ENCODE measurements at regions not wholly inside any gene's neighbourhood (a gene's known extent, or its start where the extent isn't known, plus 50 kb on each side); places are given as distances from the start of the nearest gene placed in this dataset.
A peak's percentile ranks its signal among the peaks of the same experiment; 100 is the strongest.
"Not testable (repeated sequence)": the region's sequence is repeated elsewhere in the genome, so short reads cannot be mapped to it uniquely, and the experiment has no call there.

- Histone ChIP-seq H3K4me3 (ENCODE audit: low read depth in 1 of 3, low read length in 3 of 3) (no peak overlapping the region), H3K27me3 (ENCODE audit: control insufficient read depth in 3 of 3, insufficient read depth in 3 of 3, low read length in 3 of 3) (no peaks in the 10 kb centered on the region), H3K9me3 (ENCODE audit: control insufficient read depth in 2 of 2, insufficient read depth in 1 of 2, low read depth in 1 of 2, low read length in 1 of 2) (no peaks in the 10 kb centered on the region), H3K36me3 (ENCODE audit: control insufficient read depth in 3 of 3, insufficient read depth in 2 of 3, low read depth in 1 of 3, low read length in 3 of 3) (no peaks in the 10 kb centered on the region), H3K27ac (ENCODE audit: low read depth in 1 of 3, low read length in 2 of 3) (no peak overlapping the region), H3K4me1 (ENCODE audit: control insufficient read depth in 3 of 3, insufficient read depth in 2 of 3, low read depth in 1 of 3, low read length in 2 of 3) (no peaks in the 10 kb centered on the region)
- DNase-seq (no peak), FAIRE-seq (no peak)
- WGBS, 3 donors = 32 to 81% (median 42%) methylated on average over 3 of the region's 3 CpGs
These were observed 63.7 kb upstream of the SYT4 start for GRCh38 chr18:43341014-43341413.

- no peaks in the 10 kb centered on the region for H3K9me3 ChIP-seq (ENCODE audit: control insufficient read depth in 2 of 2, insufficient read depth in 1 of 2, low read depth in 1 of 2, low read length in 1 of 2)
- FAIRE-seq = no peak
- H3K4me1 ChIP-seq (ENCODE audit: control insufficient read depth in 3 of 3, insufficient read depth in 2 of 3, low read depth in 1 of 3, low read length in 2 of 3) = no peaks in the 10 kb centered on the region
- H3K4me3 ChIP-seq (ENCODE audit: low read depth in 1 of 3, low read length in 3 of 3) = no peak overlapping the region
- no peak for DNase-seq
- no peaks in the 10 kb centered on the region for H3K36me3 ChIP-seq (ENCODE audit: control insufficient read depth in 3 of 3, insufficient read depth in 2 of 3, low read depth in 1 of 3, low read length in 3 of 3)
- no peak overlapping the region for H3K27ac ChIP-seq (ENCODE audit: low read depth in 1 of 3, low read length in 2 of 3)
- H3K27me3 ChIP-seq (ENCODE audit: control insufficient read depth in 3 of 3, insufficient read depth in 3 of 3, low read length in 3 of 3) = no peaks in the 10 kb centered on the region
- 75 to 85% (median 82%) methylated on average over 1 of the region's 1 CpG for WGBS, 3 donors
These were observed 72.9 kb upstream of the SYT4 start for GRCh38 chr18:43350176-43350575.

GRCh38 chr18:43364535-43364934, 87.2 kb upstream of the SYT4 start:
- H3K9me3 ChIP-seq (ENCODE audit: control insufficient read depth in 2 of 2, insufficient read depth in 1 of 2, low read depth in 1 of 2, low read length in 1 of 2) = no peaks in the 10 kb centered on the region
- H3K4me3 ChIP-seq (ENCODE audit: low read depth in 1 of 3, low read length in 3 of 3) = no peak overlapping the region
- no peak overlapping the region for H3K27ac ChIP-seq (ENCODE audit: low read depth in 1 of 3, low read length in 2 of 3)
- FAIRE-seq (no peak), DNase-seq (no peak)
- H3K4me1 ChIP-seq (ENCODE audit: control insufficient read depth in 3 of 3, insufficient read depth in 2 of 3, low read depth in 1 of 3, low read length in 2 of 3) = no peaks in the 10 kb centered on the region
- H3K27me3 ChIP-seq (ENCODE audit: control insufficient read depth in 3 of 3, insufficient read depth in 3 of 3, low read length in 3 of 3) = no peaks in the 10 kb centered on the region
- H3K36me3 ChIP-seq (ENCODE audit: control insufficient read depth in 3 of 3, insufficient read depth in 2 of 3, low read depth in 1 of 3, low read length in 3 of 3) = no peaks in the 10 kb centered on the region

- Histone ChIP-seq H3K9me3 (ENCODE audit: control insufficient read depth in 2 of 2, insufficient read depth in 1 of 2, low read depth in 1 of 2, low read length in 1 of 2) (no peaks in the 10 kb centered on the region), H3K36me3 (ENCODE audit: control insufficient read depth in 3 of 3, insufficient read depth in 2 of 3, low read depth in 1 of 3, low read length in 3 of 3) (no peaks in the 10 kb centered on the region), H3K27me3 (ENCODE audit: control insufficient read depth in 3 of 3, insufficient read depth in 3 of 3, low read length in 3 of 3) (no peaks in the 10 kb centered on the region), H3K4me1 (ENCODE audit: control insufficient read depth in 3 of 3, insufficient read depth in 2 of 3, low read depth in 1 of 3, low read length in 2 of 3) (no peaks in the 10 kb centered on the region), H3K27ac (ENCODE audit: low read depth in 1 of 3, low read length in 2 of 3) (no peak overlapping the region), H3K4me3 (ENCODE audit: low read depth in 1 of 3, low read length in 3 of 3) (no peak overlapping the region)
- FAIRE-seq (no peak), DNase-seq (no peak)
- WGBS, 3 donors = 48 to 70% (median 53%) methylated on average over 2 of the region's 2 CpGs
These were observed 90.6 kb upstream of the SYT4 start for GRCh38 chr18:43367895-43368294.

GRCh38 chr18:43369311-43369710, 92.0 kb upstream of the SYT4 start:
- H3K4me1 ChIP-seq (ENCODE audit: control insufficient read depth in 3 of 3, insufficient read depth in 2 of 3, low read depth in 1 of 3, low read length in 2 of 3); H3K36me3 ChIP-seq (ENCODE audit: control insufficient read depth in 3 of 3, insufficient read depth in 2 of 3, low read depth in 1 of 3, low read length in 3 of 3); H3K27me3 ChIP-seq (ENCODE audit: control insufficient read depth in 3 of 3, insufficient read depth in 3 of 3, low read length in 3 of 3); H3K4me3 ChIP-seq (ENCODE audit: low read depth in 1 of 3, low read length in 3 of 3); H3K27ac ChIP-seq (ENCODE audit: low read depth in 1 of 3, low read length in 2 of 3); H3K9me3 ChIP-seq (ENCODE audit: control insufficient read depth in 2 of 2, insufficient read depth in 1 of 2, low read depth in 1 of 2, low read length in 1 of 2); DNase-seq: not testable (repeated sequence)
- 91 to 92% (median 91%) methylated on average over 5 of the region's 5 CpGs for WGBS, 3 donors
- FAIRE-seq = peak; percentile 19

- H3K4me1 ChIP-seq (ENCODE audit: control insufficient read depth in 3 of 3, insufficient read depth in 2 of 3, low read depth in 1 of 3, low read length in 2 of 3) = no peaks in the 10 kb centered on the region
- H3K36me3 ChIP-seq (ENCODE audit: control insufficient read depth in 3 of 3, insufficient read depth in 2 of 3, low read depth in 1 of 3, low read length in 3 of 3) = no peaks in the 10 kb centered on the region
- no peaks in the 10 kb centered on the region for H3K27me3 ChIP-seq (ENCODE audit: control insufficient read depth in 3 of 3, insufficient read depth in 3 of 3, low read length in 3 of 3)
- no peak for DNase-seq
- FAIRE-seq = no peak
- no peaks in the 10 kb centered on the region for H3K9me3 ChIP-seq (ENCODE audit: control insufficient read depth in 2 of 2, insufficient read depth in 1 of 2, low read depth in 1 of 2, low read length in 1 of 2)
- 42 to 77% (median 57%) methylated on average over 1 of the region's 1 CpG for WGBS, 3 donors
- H3K4me3 ChIP-seq (ENCODE audit: low read depth in 1 of 3, low read length in 3 of 3) = no peak overlapping the region
- H3K27ac ChIP-seq (ENCODE audit: low read depth in 1 of 3, low read length in 2 of 3) = no peak overlapping the region
These were observed 95.5 kb upstream of the SYT4 start for GRCh38 chr18:43372773-43373172.

GRCh38 chr18:43380104-43380672, 102.9 kb upstream of the SYT4 start:
- FAIRE-seq (no peak), DNase-seq (no peak)
- Histone ChIP-seq H3K4me1 (ENCODE audit: control insufficient read depth in 3 of 3, insufficient read depth in 2 of 3, low read depth in 1 of 3, low read length in 2 of 3) (no peaks in the 10 kb centered on the region), H3K27me3 (ENCODE audit: control insufficient read depth in 3 of 3, insufficient read depth in 3 of 3, low read length in 3 of 3) (no peaks in the 10 kb centered on the region), H3K9me3 (ENCODE audit: control insufficient read depth in 2 of 2, insufficient read depth in 1 of 2, low read depth in 1 of 2, low read length in 1 of 2) (no peaks in the 10 kb centered on the region), H3K4me3 (ENCODE audit: low read depth in 1 of 3, low read length in 3 of 3) (no peak overlapping the region), H3K36me3 (ENCODE audit: control insufficient read depth in 3 of 3, insufficient read depth in 2 of 3, low read depth in 1 of 3, low read length in 3 of 3) (no peaks in the 10 kb centered on the region), H3K27ac (ENCODE audit: low read depth in 1 of 3, low read length in 2 of 3) (no peak overlapping the region)
- 57 to 65% (median 64%) methylated on average over 4 of the region's 4 CpGs for WGBS, 3 donors

- Histone ChIP-seq H3K4me3 (ENCODE audit: low read depth in 1 of 3, low read length in 3 of 3) (no peak overlapping the region), H3K9me3 (ENCODE audit: control insufficient read depth in 2 of 2, insufficient read depth in 1 of 2, low read depth in 1 of 2, low read length in 1 of 2) (no peaks in the 10 kb centered on the region), H3K4me1 (ENCODE audit: control insufficient read depth in 3 of 3, insufficient read depth in 2 of 3, low read depth in 1 of 3, low read length in 2 of 3) (no peaks in the 10 kb centered on the region), H3K27ac (ENCODE audit: low read depth in 1 of 3, low read length in 2 of 3) (no peak overlapping the region), H3K36me3 (ENCODE audit: control insufficient read depth in 3 of 3, insufficient read depth in 2 of 3, low read depth in 1 of 3, low read length in 3 of 3) (no peaks in the 10 kb centered on the region), H3K27me3 (ENCODE audit: control insufficient read depth in 3 of 3, insufficient read depth in 3 of 3, low read length in 3 of 3) (no peaks in the 10 kb centered on the region)
- no peak for FAIRE-seq
- DNase-seq = no peak
- 65 to 71% (median 71%) methylated on average over 4 of the region's 4 CpGs for WGBS, 3 donors
These were observed 105.5 kb upstream of the SYT4 start for GRCh38 chr18:43382641-43383403.

GRCh38 chr18:43389163-43389562, 111.9 kb upstream of the SYT4 start:
- WGBS, 3 donors = 30 to 57% (median 35%) methylated on average over 2 of the region's 2 CpGs
- DNase-seq (no peak), FAIRE-seq (no peak)
- Histone ChIP-seq H3K27me3 (ENCODE audit: control insufficient read depth in 3 of 3, insufficient read depth in 3 of 3, low read length in 3 of 3) (no peaks in the 10 kb centered on the region), H3K9me3 (ENCODE audit: control insufficient read depth in 2 of 2, insufficient read depth in 1 of 2, low read depth in 1 of 2, low read length in 1 of 2) (no peaks in the 10 kb centered on the region), H3K4me1 (ENCODE audit: control insufficient read depth in 3 of 3, insufficient read depth in 2 of 3, low read depth in 1 of 3, low read length in 2 of 3) (no peaks in the 10 kb centered on the region), H3K27ac (ENCODE audit: low read depth in 1 of 3, low read length in 2 of 3) (no peak overlapping the region), H3K4me3 (ENCODE audit: low read depth in 1 of 3, low read length in 3 of 3) (no peak overlapping the region), H3K36me3 (ENCODE audit: control insufficient read depth in 3 of 3, insufficient read depth in 2 of 3, low read depth in 1 of 3, low read length in 3 of 3) (no peaks in the 10 kb centered on the region)
